Upper lobe of right lung (tissue), 1 donor: ENCODE measurements at regions not wholly inside any gene's neighbourhood (a gene's known extent, or its start where the extent isn't known, plus 50 kb on each side); places are given as distances from the start of the nearest gene placed in this dataset.
"Not testable (repeated sequence)": the region's sequence is repeated elsewhere in the genome, so short reads cannot be mapped to it uniquely, and the experiment has no call there.

ENCODE experiments used
- ATAC-seq: fragments of 200-7000 bp; cut with Tn5 transposase; one replicate; pipeline ENCODE4 v1.9.1; 2020; ENCODE audit warnings: mild to moderate bottlenecking, moderate library complexity
- DNase-seq: peaks from one replicate; pipeline ENCODE4 v3.0.0-alpha.2; 2020
- H3K27ac ChIP-seq: fragments of 200-600 bp; one replicate; pipeline ENCODE4 v1.8.0; 2022
- H3K27me3 ChIP-seq: fragments of 200-600 bp; one replicate; pipeline ENCODE4 v1.8.0; 2022; ENCODE audit warnings: mild to moderate bottlenecking
- H3K36me3 ChIP-seq: fragments of 200-600 bp; one replicate; pipeline ENCODE4 v1.8.0; 2022
- H3K4me1 ChIP-seq: fragments of 200-600 bp; one replicate; pipeline ENCODE4 v1.8.0; 2022
- H3K4me3 ChIP-seq: fragments of 200-600 bp; one replicate; pipeline ENCODE4 v1.8.0; 2022; ENCODE audit warnings: mild to moderate bottlenecking
- H3K9me3 ChIP-seq: fragments of 200-600 bp; one replicate; pipeline ENCODE4 v1.8.0; 2022
- CTCF ChIP-seq: fragments of 200-600 bp; IDR thresholded peaks from one replicate; pipeline ENCODE4 v1.8.0; 2022; ENCODE audit warnings: antibody characterized with exemption
- intact Hi-C: fragments of 100-400 bp; cut with DNase I; formaldehyde crosslinking; loops from one replicate; pipeline ENCODE4 v1.11.0; 2022
- donor health status: DM: no; HTN: yes; CAD: no; lungs with severe emphysema.

GRCh38 chr5:57719216-57719615 lies 236.6 kb upstream of the ACTBL2 start:
- Histone ChIP-seq H3K36me3 (no peaks in the 10 kb centered on the region), H3K27ac (no peak overlapping the region), H3K9me3 (no peaks in the 10 kb centered on the region), H3K4me1 (no peaks in the 10 kb centered on the region), H3K4me3 (no peak overlapping the region), H3K27me3 (no peaks in the 10 kb centered on the region)
- ATAC-seq: no peak
- DNase-seq: no peak
- intact Hi-C loops: no loop called here
- no peak for TF ChIP-seq CTCF

GRCh38 chr5:57718155-57718554 lies 235.5 kb upstream of the ACTBL2 start:
- H3K27me3 ChIP-seq: no peaks in the 10 kb centered on the region
- no peak for TF ChIP-seq CTCF
- ATAC-seq (no peak), DNase-seq (no peak)
- no peak overlapping the region for H3K4me3 ChIP-seq
- no peak overlapping the region for H3K27ac ChIP-seq
- H3K9me3 ChIP-seq: no peaks in the 10 kb centered on the region
- H3K4me1 ChIP-seq: no peaks in the 10 kb centered on the region
- intact Hi-C loops: no loop called here
- H3K36me3 ChIP-seq: no peaks in the 10 kb centered on the region

GRCh38 chr5:57717555-57717954 lies 234.9 kb upstream of the ACTBL2 start:
- Histone ChIP-seq H3K4me3 (no peak overlapping the region), H3K27me3 (no peaks in the 10 kb centered on the region), H3K36me3 (no peaks in the 10 kb centered on the region), H3K9me3 (no peaks in the 10 kb centered on the region), H3K4me1 (no peaks in the 10 kb centered on the region), H3K27ac (no peak overlapping the region)
- ATAC-seq (no peak), DNase-seq (no peak)
- intact Hi-C loops: no loop called here
- TF ChIP-seq CTCF: no peak

- no peak for DNase-seq
- Histone ChIP-seq H3K9me3 (no peaks in the 10 kb centered on the region), H3K27me3 (no peaks in the 10 kb centered on the region), H3K4me1 (no peaks in the 10 kb centered on the region), H3K27ac (no peak overlapping the region), H3K36me3 (no peaks in the 10 kb centered on the region), H3K4me3 (no peak overlapping the region)
- ATAC-seq: no peak
- intact Hi-C loops: no loop called here
- no peak for TF ChIP-seq CTCF
Measured at GRCh38 chr5:57716661-57717060, 234.1 kb upstream of the ACTBL2 start.

- intact Hi-C loops: no loop called here
- TF ChIP-seq CTCF: no peak
Measured at GRCh38 chr5:57715296-57715695, 232.7 kb upstream of the ACTBL2 start.

GRCh38 chr5:57713535-57713934 lies 230.9 kb upstream of the ACTBL2 start:
- intact Hi-C loops, H3K27ac ChIP-seq, H3K4me1 ChIP-seq, H3K4me3 ChIP-seq, H3K36me3 ChIP-seq, H3K27me3 ChIP-seq, H3K9me3 ChIP-seq, ATAC-seq, DNase-seq: not testable (repeated sequence)

More at GRCh38 chr5:57715296-57715695, 232.7 kb upstream of the ACTBL2 start:
- H3K27me3 ChIP-seq: no peaks in the 10 kb centered on the region
- no peaks in the 10 kb centered on the region for H3K36me3 ChIP-seq
- H3K4me1 ChIP-seq: no peaks in the 10 kb centered on the region
- no peak overlapping the region for H3K4me3 ChIP-seq
- H3K27ac ChIP-seq: no peak overlapping the region
- H3K9me3 ChIP-seq: no peaks in the 10 kb centered on the region
- ATAC-seq (no peak), DNase-seq (no peak)
